HG02763 (cell line): ENCODE measurements at regions not wholly inside any gene's neighbourhood (a gene's known extent, or its start where the extent isn't known, plus 50 kb on each side); places are given as distances from the start of the nearest gene placed in this dataset.

Experiments
- ATAC-seq: cut with Tn5 transposase; IDR thresholded peaks from one replicate; pipeline ENCODE4 v1.9.1; 2021; ENCODE audit warnings: mild to moderate bottlenecking, moderate library complexity; ENCODE audit not compliant: unreplicated experiment

DNA sequence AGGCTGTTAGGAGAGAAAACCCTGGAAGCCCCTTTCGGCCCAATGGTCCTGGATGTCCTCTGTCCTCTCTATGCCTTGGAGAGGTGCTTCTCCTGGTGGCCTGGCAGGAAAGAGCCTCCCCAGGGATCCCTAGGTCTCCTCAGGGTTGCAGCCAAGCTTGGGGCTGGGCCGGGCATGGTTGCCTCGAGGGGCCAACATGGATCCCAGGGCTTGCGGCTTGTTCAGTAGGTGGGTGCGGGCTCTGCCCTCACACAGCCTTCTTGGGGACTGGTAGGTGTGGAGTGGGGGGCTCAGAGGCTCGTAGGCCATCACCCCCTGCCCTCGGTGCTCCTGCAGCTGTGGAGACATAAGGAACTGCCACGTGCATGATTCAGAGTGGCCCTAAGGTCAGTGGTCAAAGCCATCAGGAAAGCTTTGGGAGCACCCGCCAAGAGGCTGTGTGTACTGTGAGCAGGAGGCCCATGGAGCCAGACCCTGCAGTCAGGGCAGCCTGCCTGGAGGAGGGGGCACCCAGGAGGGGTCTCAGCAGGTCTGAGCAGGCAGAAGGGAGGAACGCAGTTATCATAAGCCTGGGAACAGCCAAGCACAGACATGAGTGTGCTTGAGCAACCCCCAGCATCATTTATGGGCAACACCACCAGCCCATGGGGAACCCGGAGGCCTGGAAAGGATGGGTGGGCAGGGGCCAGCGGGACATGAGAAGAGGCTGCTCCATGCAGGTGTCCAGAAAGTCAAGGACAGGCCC, 231.0 kb downstream of the GLI2 start:
- ATAC-seq = no peak

DNA sequence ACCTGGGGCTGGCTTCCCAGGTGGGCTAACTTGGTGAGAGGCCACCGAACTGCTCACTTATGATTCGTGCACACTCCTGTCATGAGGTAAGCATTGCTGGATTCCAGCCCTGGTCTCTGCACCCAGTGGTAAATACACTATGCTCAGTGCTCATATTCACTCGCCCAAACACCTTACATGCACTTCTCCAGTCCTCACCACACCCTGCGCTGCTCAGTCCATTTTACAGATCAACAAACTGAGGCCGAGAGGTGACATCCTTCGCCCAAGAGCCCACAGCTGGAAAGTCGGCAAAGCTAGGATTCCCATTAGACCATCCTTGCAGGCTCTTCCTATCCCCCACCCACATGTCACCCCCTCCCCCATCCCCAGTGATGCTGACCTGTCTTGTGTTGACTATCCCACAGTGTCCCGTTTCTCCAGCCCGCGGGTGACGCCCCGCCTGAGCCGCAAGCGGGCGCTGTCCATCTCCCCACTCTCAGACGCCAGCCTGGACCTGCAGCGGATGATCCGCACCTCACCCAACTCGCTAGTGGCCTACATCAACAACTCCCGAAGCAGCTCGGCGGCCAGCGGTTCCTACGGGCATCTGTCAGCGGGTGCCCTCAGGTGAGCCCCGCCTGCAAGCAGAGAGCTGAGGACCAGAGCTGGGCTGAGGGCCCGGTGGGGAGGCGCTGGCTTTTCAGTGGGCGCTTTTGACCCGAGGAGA, 232.8 kb downstream of the GLI2 start:
- no peak for ATAC-seq

DNA sequence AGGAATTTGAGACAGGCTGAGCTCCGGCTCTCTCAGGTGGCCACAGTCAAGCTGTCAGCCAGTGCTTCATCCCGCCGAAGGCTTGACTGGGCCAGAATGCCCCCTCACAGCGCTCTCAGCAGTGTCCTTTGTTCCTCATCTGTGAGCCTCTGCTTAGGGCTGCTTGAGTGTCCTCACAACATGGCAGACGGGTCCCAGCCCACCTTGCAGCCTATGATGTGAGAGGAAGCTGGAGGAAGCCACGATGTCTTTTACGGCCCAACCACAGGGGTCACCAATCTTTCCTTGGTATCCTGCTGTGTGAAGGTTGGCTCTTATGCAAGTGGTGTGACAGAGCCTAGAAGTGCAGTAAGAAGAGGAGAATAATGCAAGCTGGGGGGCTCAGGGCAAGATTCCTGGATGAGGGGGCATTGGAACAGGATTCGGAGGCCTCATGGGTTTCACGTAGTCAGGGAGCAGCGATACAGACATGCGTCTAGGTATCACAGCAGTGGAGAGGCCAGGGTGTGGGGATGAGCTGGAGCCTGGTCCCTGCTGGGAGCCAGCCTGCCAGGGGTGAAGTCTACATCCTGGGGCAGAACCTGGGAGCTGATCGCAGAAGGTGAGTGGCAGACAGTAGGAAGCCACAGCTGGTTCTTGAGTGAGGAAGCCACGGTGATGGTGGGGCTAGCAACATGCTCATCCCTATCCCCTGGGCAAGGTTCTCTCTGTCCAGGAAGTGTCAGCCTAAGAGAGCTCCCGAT, 234.1 kb downstream of the GLI2 start:
- ATAC-seq = no peak

DNA sequence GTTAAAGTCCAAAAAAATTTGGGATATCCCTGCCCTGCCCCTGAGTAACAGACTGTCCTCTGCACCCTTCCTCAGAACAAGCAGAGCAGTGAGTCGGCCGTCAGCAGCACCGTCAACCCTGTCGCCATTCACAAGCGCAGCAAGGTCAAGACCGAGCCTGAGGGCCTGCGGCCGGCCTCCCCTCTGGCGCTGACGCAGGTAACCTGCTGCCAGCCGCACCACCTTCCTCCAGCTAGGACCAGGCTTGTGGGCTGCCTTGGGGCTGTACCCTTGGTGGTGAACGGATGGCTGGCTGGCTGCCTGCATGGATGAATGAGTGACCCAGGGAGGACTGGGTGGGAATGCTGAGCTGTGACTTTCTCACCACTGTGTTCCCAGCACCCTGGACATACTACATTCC, 236.2 kb downstream of the GLI2 start:
- no peak for ATAC-seq

DNA sequence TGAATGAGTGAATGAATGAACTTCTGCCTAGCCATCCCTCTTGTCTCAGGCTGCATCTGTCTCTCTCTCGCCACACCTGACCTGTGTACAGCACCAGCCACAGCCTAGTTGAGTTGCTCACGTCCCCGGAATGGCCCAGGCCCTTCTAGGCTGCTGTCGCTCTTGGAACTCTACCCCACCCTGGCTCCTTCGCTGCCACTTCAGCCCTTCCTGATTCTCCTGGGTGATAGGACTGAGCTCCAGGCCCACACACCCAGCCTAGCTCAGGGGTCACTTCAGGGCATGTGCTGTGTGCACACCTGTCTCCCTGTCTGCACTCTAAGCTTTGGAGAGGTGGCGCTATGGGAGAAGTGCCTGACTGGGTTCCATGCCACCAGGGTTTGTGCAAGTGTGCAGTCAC, 236.6 kb downstream of the GLI2 start:
- ATAC-seq = no peak

DNA sequence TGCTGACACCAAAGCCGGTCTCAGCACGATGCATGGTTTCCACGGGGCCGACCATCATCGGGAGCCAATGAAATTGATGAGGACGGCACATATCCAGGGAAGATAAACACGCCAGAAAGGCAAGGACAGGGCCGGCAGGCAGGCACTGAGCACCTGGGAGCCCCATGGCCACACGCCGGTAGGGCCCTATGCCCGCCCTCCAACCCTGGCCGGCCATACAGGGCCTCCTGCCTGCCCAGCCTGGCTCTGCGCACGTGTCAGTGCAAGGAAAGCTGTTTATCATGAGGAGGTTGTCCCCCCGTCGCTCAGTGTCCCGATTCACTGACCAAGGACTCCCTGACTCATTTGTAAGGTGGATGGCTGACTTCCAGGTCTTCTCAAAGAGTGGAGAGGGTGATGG, 237.5 kb downstream of the GLI2 start:
- no peak for ATAC-seq

DNA sequence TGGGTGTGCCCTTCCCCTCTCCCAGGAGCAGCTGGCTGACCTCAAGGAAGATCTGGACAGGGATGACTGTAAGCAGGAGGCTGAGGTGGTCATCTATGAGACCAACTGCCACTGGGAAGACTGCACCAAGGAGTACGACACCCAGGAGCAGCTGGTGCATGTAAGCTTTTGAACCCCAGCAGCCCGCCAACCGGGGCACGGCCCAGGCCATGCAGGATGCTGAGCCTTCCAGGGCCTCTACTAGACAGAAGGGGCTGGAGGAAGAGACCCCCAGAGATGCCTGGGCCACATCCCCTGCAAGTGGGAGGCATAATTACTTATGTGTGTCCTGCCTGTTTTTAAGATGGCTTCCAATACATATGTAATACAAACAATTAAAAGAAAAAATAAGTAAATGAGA, 239.3 kb downstream of the GLI2 start:
- no peak for ATAC-seq

DNA sequence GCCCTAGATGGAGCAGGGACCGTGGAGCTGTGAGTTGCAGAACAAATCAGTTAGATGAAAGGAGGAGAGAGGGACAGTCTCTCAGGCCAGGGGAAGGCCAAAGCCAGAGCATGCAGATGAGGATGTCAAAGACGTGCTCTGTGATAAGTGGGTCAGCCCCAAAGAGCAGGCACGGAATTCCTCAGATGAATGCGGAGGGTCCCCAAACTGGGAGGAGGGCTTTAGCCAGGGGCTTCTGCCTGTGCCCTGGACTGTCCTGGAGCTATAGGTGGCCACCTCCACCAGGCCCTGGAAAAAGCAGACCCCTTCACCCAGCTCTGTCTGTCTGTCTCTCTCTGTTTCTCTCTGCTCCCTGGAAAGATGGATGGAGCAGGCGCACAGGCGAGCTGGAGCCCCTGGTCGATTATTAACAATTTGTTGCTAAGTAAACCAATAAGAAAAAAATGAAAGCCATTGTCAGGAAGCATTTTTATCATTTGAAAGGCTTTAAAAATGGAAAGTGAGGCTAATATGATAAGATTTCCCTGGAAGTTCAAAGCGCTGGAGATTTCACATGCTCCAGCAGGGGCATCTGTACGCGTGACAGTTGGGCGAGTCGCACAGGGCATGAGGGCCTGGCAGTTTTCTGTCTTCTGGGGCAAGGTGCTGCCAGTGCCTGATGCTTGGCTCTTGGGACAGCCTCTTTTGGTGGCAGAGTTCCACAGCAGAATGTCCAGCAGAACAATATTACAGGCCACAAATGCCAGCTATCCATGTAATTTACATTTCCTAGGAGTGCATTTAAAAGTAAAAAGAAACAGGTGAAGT, 241.0 kb downstream of the GLI2 start:
- ATAC-seq = no peak

DNA sequence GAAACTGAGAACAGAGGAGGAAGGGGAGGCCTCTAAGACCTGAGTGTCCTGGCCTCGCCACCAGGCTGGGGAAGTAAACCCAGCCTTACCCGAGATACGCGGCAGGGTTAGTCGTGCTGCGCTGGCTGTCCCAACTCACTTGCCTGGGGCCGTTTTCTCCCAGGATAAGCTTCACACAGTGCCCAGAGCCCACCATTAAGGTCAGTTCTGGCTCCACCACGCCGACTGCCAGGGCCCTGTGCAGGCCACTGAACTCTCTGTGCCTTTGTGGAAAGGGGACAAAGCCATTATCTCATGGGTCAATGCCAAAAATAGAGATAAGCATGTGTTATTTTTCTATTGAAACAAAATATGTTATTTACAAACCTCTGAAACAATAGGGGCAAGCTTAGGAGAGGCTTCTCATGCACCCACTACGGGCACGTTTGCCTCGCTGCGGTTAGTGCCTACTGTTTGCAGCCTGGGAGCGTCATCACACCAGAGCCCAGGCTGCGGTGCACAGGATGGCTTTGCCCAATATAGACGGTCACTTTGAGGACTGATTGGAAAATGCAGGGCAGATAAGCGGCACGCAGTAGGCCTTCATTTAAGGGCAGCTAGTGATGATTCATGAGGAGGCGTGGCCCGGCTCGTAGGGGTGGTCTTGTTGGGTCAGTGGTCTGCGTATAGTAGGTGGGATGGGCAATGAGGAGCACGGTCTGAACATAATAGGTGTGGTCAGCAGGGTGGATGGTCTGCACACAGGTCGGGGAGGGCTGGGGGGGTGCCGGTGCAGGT, 242.1 kb downstream of the GLI2 start:
- no peak for ATAC-seq

DNA sequence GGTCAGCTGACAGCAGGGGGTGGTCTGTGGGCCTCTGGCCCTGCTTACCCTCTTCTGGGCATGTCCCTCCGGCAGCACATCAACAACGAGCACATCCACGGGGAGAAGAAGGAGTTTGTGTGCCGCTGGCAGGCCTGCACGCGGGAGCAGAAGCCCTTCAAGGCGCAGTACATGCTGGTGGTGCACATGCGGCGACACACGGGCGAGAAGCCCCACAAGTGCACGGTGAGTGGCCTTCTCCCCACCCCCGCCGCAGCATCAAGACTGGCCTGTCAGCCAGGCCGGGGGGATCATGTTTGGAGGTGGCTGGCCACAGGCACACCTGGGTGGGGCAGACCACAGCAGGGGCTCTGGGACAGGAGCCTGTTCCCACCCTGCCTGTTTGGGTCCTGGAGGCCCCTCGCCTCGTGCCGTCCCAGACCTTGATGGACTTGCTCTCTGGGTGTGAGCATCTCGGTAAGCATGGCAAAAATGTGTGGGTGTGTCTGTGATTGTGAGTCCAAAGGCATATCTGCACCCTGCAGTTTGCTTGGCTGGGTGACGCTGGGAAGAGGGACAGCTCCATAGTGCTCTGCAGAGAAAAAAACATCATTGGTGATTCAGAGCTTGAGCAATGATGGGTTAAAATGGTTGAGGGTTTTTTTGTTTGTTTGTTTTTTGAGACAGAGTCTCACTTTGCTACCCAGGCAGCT, 242.8 kb downstream of the GLI2 start:
- ATAC-seq = no peak

DNA sequence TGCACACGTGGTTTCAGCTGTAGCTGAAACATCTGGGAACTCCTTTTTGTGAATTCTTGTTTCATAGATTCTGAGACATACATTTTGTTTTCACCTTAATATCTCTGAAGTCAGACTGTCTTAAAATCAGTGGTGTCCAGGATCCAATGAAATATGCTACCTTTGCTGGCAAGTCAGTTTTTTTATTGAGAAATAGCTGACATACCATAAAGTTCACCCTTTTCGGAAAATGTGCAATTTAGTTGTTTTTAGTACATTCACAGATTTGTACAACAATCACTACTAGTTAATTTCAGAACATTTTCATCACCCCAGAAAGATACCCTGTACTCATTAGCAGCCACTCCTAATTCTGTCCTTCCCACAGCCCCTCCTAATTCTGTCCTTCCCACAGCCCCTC, 243.7 kb downstream of the GLI2 start:
- no peak for ATAC-seq

DNA sequence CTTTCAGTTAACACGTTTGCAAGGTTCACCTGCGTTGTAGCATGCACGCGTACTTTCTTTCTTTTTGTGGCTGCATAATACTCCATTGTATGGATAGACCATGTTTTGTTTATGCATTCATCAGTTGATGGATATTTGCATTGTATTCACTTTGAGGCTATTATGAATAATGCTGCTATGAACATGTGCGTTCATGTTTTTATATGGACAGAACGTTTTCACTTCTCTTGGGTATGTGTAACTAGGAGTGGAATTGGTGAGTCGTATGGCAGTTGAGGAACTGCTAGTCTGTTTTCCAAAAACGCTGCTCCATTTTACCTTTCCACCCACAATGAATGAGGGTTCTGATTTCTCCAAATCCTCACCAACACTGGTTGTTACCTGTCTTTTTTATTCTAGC, 244.3 kb downstream of the GLI2 start:
- ATAC-seq = no peak

DNA sequence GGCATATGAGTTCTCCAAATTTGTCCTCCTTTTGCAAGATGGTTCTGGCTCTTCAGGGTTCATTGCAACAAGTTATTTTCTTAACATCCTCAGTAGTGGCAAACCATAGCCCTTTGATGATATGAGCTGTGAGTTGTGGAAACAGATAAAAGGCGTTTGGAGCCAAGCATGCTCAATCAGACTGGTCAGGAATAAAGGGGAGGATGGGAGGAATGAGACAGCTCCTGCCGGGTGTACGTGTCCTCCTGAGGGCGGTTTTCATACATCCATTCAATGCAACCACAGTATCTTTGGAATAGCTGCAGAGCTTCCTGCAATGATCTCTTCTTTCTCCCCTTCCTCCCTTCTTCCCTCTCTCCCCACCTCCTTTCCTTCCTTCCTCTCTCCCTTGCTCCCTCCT, 245.8 kb downstream of the GLI2 start:
- no peak for ATAC-seq

DNA sequence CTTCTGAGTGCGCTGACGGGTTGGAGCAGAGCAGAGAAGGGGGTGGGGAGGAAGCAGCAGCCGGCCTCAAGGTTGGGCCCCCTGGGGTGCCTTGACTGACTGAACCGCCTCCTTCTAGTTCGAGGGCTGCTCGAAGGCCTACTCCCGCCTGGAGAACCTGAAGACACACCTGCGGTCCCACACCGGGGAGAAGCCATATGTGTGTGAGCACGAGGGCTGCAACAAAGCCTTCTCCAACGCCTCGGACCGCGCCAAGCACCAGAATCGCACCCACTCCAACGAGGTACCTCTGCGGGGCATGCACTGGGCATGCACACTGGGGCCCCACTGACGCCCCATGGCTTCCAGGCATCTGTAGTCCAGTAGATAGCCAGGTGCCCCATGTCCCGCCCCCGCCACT, 246.9 kb downstream of the GLI2 start:
- no peak for ATAC-seq

DNA sequence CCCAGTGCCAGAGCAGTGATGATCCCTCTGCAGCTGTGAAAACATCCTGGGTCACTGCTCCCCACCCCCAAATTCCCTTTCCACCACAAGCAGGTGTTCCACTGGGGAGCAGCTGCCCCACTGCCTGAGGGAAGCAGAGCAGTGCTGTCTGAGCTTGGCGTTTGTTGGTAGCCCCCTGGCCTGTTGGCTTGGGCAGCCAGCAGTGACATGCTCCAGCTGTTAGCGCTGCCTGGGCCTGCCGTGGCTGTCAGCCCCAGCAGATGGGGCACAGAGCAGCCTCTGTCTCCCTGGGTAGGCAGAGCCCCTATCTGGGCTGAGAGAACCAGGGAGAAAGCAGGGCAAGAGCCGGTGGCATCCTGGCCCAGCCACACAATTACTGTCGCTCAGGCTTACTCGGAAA, 247.7 kb downstream of the GLI2 start:
- ATAC-seq = no peak

DNA sequence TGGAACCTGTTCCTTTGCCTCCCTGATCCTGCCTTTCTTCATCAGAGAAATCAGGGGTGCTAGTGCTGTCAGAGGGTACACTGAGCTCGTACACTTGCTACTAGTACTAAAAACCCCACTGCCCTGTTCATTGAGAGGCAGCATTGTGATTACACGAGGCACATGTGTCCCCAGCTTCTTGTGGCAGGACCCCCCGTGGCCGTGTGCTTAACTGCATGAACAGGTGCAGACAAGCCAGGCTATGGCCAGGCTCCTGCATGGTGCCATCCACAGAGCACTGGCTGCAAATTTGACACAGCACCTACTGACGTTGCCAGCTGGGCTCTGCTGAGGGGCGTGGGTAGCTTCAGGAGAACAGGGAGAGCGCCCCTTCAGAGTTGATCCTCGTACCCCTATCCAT, 248.4 kb downstream of the GLI2 start:
- ATAC-seq = no peak

DNA sequence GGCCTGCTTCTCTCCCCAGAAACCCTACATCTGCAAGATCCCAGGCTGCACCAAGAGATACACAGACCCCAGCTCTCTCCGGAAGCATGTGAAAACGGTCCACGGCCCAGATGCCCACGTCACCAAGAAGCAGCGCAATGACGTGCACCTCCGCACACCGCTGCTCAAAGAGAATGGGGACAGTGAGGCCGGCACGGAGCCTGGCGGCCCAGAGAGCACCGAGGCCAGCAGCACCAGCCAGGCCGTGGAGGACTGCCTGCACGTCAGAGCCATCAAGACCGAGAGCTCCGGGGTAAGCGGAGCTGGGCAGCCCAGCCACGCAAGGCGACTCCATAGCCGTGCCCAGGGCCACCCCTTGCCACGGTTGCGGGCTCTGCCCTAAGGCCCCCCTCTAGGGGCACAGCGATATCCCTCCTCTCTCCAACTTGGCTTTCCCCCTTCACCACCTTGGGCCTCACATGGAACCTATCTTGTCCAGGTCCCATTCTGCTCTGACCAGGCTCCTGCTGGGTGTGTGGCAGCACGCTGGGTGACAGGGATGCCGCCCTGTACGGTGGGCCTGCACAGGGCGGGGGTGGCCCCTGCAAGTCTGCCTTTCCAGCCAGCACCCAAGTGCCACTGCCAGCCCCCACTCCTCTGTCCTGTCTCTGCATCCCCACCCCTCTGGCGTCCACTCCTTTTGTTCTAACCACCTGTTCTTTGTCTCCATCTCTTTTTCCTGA, 248.9 kb downstream of the GLI2 start:
- ATAC-seq = no peak

DNA sequence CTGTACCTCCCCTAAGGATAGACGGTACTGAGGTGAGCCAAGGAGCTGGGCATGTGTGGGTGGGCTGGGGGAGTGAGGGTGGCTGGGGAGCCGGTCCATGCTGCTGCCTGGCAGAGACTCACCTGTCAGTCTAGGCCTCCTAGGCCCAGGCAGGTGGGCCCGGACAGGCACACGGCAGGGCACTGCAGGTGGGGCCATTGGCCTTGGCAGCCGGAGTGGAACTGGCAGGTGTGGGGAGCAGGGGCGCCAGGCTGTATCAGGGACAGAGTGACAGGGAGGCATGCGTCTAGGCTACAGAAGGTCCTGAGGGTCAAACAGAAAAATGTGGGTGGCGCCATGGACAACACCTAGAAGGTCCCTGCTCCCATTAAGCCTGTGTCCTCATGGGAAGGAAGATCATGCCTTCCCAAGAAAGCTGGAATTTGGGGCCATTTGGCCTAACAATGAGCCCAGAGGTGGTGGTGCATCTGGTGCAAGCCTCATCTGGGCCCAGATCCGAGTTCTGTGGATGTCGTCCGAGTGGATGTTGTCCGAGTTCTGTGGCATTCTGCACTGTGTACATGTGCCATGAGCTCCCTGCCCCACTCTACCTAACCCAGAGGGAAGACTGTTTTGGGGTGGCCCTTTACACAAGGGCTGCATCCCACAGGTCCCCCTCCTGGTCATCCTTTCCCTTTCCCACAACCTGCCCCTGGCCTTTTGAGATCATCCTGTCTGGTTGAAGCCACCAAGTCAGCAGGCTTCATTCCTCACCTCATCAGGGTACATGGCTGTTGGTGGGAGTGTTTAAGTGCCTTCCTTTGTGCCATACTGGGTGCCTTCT, 249.7 kb downstream of the GLI2 start:
- ATAC-seq = no peak
